Thymus (tissue), 11 donors: ENCODE measurements at regions not wholly inside any gene's neighbourhood (a gene's known extent, or its start where the extent isn't known, plus 50 kb on each side); places are given as distances from the start of the nearest gene placed in this dataset.

Source experiments
- DNase-seq, 9 donors: peaks; one replicate each; pipeline ENCODE4 v3.0.0-alpha.2; 2013; ENCODE audit warnings: low spot score in 9 of 9, low read depth in 6 of 9, missing footprints in 1 of 9
- H3K27ac ChIP-seq, 2 donors: one replicate each; pipeline ENCODE4 v1.5.1; 2013; ENCODE audit warnings: control low read depth in 1 of 2, low read depth in 1 of 2, low read length in 1 of 2, mild to moderate bottlenecking in 1 of 2, moderate library complexity in 1 of 2
- H3K27me3 ChIP-seq, 2 donors: one replicate each; pipeline ENCODE4 v1.5.1; 2013; ENCODE audit warnings: low read length in 1 of 2; ENCODE audit not compliant: control insufficient read depth in 2 of 2, insufficient read depth in 1 of 2
- H3K36me3 ChIP-seq, 2 donors: one replicate each; pipeline ENCODE4 v1.5.1; 2013; ENCODE audit warnings: low read length in 1 of 2, mild to moderate bottlenecking in 1 of 2, moderate library complexity in 1 of 2; ENCODE audit not compliant: control insufficient read depth in 2 of 2, insufficient read depth in 2 of 2
- H3K4me1 ChIP-seq, 2 donors: one replicate each; pipeline ENCODE4 v1.5.1; 2013; ENCODE audit warnings: low read length in 2 of 2; ENCODE audit not compliant: control insufficient read depth in 2 of 2, insufficient read depth in 2 of 2
- H3K4me3 ChIP-seq, 2 donors: one replicate each; pipeline ENCODE4 v1.5.1; 2013; ENCODE audit warnings: low read length in 2 of 2, control low read depth in 1 of 2, mild to moderate bottlenecking in 1 of 2
- H3K9me3 ChIP-seq, 2 donors: one replicate each; pipeline ENCODE4 v1.5.1; 2013; ENCODE audit warnings: low read length in 1 of 2, mild to moderate bottlenecking in 1 of 2; ENCODE audit not compliant: control insufficient read depth in 2 of 2, insufficient read depth in 1 of 2
- WGBS: extraction: QIAGEN DNeasy Blood & Tissue Kit; methylation state at CpG from one replicate; pipeline ENCODE4 v1.1.7; 2013; 5-methylcytosine and 5-hydroxymethylcytosine counted together
- donor health status: healthy.

DNA sequence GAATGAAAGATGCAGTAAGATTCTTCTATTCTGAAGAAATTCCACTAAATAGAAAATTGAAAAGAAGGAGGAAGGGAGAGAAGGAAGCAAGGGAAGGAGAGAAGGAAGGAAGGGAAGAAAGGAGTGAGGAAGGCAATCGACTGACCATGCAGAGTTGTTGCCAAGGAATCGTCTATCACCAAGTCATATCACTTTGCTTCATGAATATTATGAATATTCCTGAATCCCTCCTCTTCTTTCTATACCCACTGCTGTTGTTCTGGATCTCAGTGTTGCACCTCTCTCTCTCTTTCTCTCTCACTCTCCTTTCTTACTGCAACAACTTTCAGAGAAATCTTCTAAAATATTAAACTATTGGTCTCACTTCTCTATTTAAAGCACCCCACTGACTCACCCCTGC, 222.4 kb downstream of the IPO8 start:
- DNase-seq, result no peak
- H3K27ac ChIP-seq, result no peak overlapping the region
- 62% methylated on average over 2 of the region's 2 CpGs for WGBS
- H3K36me3 ChIP-seq, result no peaks in the 10 kb centered on the region
- no peak overlapping the region for H3K4me3 ChIP-seq
- H3K27me3 ChIP-seq, result no peaks in the 10 kb centered on the region
- H3K4me1 ChIP-seq, result no peaks in the 10 kb centered on the region
- H3K9me3 ChIP-seq, result no peaks in the 10 kb centered on the region

GRCh38 chr12:30466093-30466585, 229.5 kb downstream of the IPO8 start:
- H3K36me3 ChIP-seq, result no peaks in the 10 kb centered on the region
- no peaks in the 10 kb centered on the region for H3K9me3 ChIP-seq
- H3K27me3 ChIP-seq, result no peaks in the 10 kb centered on the region
- H3K4me3 ChIP-seq, result no peak overlapping the region
- 95% methylated on average over 4 of the region's 4 CpGs for WGBS
- H3K27ac ChIP-seq, result no peak overlapping the region
- no peak for DNase-seq
- H3K4me1 ChIP-seq, result no peaks in the 10 kb centered on the region

GRCh38 chr12:30463636-30464035, 232.0 kb downstream of the IPO8 start:
- no peaks in the 10 kb centered on the region for H3K36me3 ChIP-seq
- no peaks in the 10 kb centered on the region for H3K9me3 ChIP-seq
- H3K27me3 ChIP-seq, result no peaks in the 10 kb centered on the region
- DNase-seq, result no peak
- 74% methylated on average over 2 of the region's 2 CpGs for whole genome bisulfite sequencing
- no peak overlapping the region for H3K27ac ChIP-seq
- no peaks in the 10 kb centered on the region for H3K4me1 ChIP-seq
- H3K4me3 ChIP-seq, result no peak overlapping the region

GRCh38 chr12:30462249-30462648, 233.4 kb downstream of the IPO8 start:
- Histone ChIP-seq H3K4me3 (no peak overlapping the region), H3K9me3 (no peaks in the 10 kb centered on the region), H3K27me3 (no peaks in the 10 kb centered on the region), H3K36me3 (no peaks in the 10 kb centered on the region), H3K4me1 (no peaks in the 10 kb centered on the region), H3K27ac (no peak overlapping the region)
- 85% methylated on average over 1 of the region's 1 CpG for WGBS
- DNase-seq, result no peak

DNA sequence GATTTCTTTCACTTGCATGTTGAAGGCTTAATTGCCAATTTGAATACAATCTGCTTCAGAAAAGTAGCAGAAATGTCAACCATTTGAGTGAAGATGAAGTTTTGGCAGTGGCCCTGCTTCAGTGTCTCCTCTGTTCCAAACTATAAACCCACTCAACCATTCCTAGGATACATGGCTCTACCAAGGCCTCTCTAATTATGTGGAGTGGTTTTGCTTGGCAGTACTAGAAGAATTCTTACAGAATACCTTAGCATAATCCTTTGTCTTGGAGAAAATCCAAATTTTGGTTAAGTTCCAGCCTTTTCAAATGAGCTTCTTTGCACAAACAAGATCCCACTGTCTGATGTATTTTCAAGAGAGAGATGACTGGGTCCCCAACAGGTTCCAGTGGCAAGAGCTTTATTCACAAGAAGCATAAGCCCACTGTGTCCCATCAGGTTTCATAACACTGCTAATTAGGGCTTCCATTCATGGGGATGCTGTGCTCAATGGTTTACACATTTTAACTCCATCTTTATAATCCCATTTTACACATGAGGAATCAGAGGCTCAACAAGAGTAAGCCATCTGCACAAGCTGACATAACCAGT, 234.5 kb downstream of the IPO8 start:
- H3K27me3 ChIP-seq, result no peaks in the 10 kb centered on the region
- H3K36me3 ChIP-seq, result no peaks in the 10 kb centered on the region
- DNase-seq, result no peak
- H3K27ac ChIP-seq, result no peak overlapping the region
- H3K9me3 ChIP-seq, result no peaks in the 10 kb centered on the region
- no peaks in the 10 kb centered on the region for H3K4me1 ChIP-seq
- no peak overlapping the region for H3K4me3 ChIP-seq

- H3K4me3 ChIP-seq, result no peak overlapping the region
- H3K27me3 ChIP-seq, result no peaks in the 10 kb centered on the region
- H3K9me3 ChIP-seq, result no peaks in the 10 kb centered on the region
- H3K27ac ChIP-seq, result no peak overlapping the region
- no peaks in the 10 kb centered on the region for H3K36me3 ChIP-seq
- DNase-seq, result no peak
- H3K4me1 ChIP-seq, result no peaks in the 10 kb centered on the region
- 94% methylated on average over 3 of the region's 3 CpGs for WGBS
Observed at GRCh38 chr12:30458453-30458852, 237.2 kb downstream of the IPO8 start.

- Histone ChIP-seq H3K9me3 (no peaks in the 10 kb centered on the region), H3K27me3 (no peaks in the 10 kb centered on the region), H3K27ac (no peak overlapping the region), H3K4me1 (no peaks in the 10 kb centered on the region), H3K4me3 (no peak overlapping the region), H3K36me3 (no peaks in the 10 kb centered on the region)
- WGBS, result 53% methylated on average over 3 of the region's 3 CpGs
- DNase-seq, result no peak
Observed at GRCh38 chr12:30457621-30458289, 237.9 kb downstream of the IPO8 start.

DNA sequence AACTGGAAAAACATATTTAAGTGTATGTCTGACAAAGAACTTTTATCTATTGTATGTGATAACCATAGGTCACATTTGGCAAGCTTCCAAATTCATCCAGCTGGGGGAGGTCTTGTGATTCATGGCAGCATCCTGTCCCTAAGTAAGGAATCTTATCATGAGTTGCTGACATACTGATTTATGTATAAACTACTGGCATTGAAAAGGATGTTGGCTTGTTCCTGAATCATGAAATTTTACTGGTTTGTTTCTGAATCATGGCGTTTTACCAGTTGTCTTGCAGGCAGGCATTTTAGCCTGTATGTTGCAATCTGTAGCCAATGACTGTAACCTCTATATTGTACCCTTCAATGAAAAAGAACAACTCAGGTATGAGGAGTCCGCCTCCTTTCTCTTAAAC, 244.8 kb downstream of the IPO8 start:
- H3K27ac ChIP-seq, result no peak overlapping the region

GRCh38 chr12:30450226-30450625, 245.4 kb downstream of the IPO8 start:
- Histone ChIP-seq H3K4me3 (no peak overlapping the region), H3K4me1 (no peaks in the 10 kb centered on the region), H3K9me3 (no peaks in the 10 kb centered on the region), H3K27me3 (no peaks in the 10 kb centered on the region), H3K36me3 (no peaks in the 10 kb centered on the region), H3K27ac (no peak overlapping the region)
- no peak for DNase-seq

More for the DNA sequence above, 244.8 kb downstream of the IPO8 start:
- Histone ChIP-seq H3K36me3 (no peaks in the 10 kb centered on the region), H3K9me3 (no peaks in the 10 kb centered on the region), H3K27me3 (no peaks in the 10 kb centered on the region), H3K4me1 (no peaks in the 10 kb centered on the region), H3K4me3 (no peak overlapping the region)
- WGBS, result 95% methylated on average over 2 of the region's 2 CpGs
- DNase-seq, result no peak
